Naive thymus-derived CD4-positive, alpha-beta T cell (primary cell): ENCODE measurements at regions not wholly inside any gene's neighbourhood (a gene's known extent, or its start where the extent isn't known, plus 50 kb on each side); places are given as distances from the start of the nearest gene placed in this dataset.
A peak's percentile ranks its signal among the peaks of the same experiment; 100 is the strongest.
"Not testable (repeated sequence)": the region's sequence is repeated elsewhere in the genome, so short reads cannot be mapped to it uniquely, and the experiment has no call there.

ENCODE experiments used
- ATAC-seq: fragments of 150-1000 bp; cut with Tn5 transposase; 2 replicates; pipeline ENCODE4 v1.10.0; 2021; ENCODE audit warnings: mild to moderate bottlenecking, moderate library complexity
- CTCF ChIA-PET: fragments of 350-600 bp; sonication (Branson Sonifier 250); formaldehyde crosslinking; loops from one replicate; lab custom pipeline; 2021; ENCODE audit warnings: antibody characterized with exemption; lab: Charles Lee
- POLR2A ChIA-PET: fragments of 350-600 bp; sonication (Branson Sonifier 250); formaldehyde crosslinking; loops from one replicate; lab custom pipeline; 2021; ENCODE audit warnings: antibody characterized with exemption, inconsistent platforms; lab: Charles Lee
- DNase-seq, 9 donors: peaks; one replicate each; pipeline versions ENCODE4 v3.0.0 to v3.0.0-alpha.2; 2020 to 2022; ENCODE audit warnings: mixed read lengths in 1 of 9
- H3K27ac ChIP-seq: one replicate; pipeline ENCODE4 v1.7.0; 2013; ENCODE audit warnings: mild to moderate bottlenecking, low read depth, low read length, moderate library complexity
- H3K27me3 ChIP-seq, 2 donors: one replicate each; pipeline ENCODE4 v1.7.0; 2013; ENCODE audit warnings: low read length in 2 of 2, mild to moderate bottlenecking in 2 of 2, moderate library complexity in 2 of 2; ENCODE audit not compliant: control insufficient read depth in 2 of 2, insufficient read depth in 2 of 2
- H3K36me3 ChIP-seq, 3 experiments: 1 replicate in 2 of 3; 2 replicates in 1 of 3; pipeline ENCODE4 v1.7.0; 2013; ENCODE audit warnings: low read length in 3 of 3, mild to moderate bottlenecking in 3 of 3, moderate library complexity in 1 of 3; ENCODE audit not compliant: insufficient read depth in 3 of 3, control insufficient read depth in 2 of 3
- H3K4me1 ChIP-seq, 2 donors: one replicate each; pipeline ENCODE4 v1.7.0; 2013; ENCODE audit warnings: low read length in 2 of 2, mild to moderate bottlenecking in 2 of 2, moderate library complexity in 1 of 2; ENCODE audit not compliant: control insufficient read depth in 2 of 2, insufficient read depth in 2 of 2
- H3K4me3 ChIP-seq: 2 replicates; pipeline ENCODE4 v1.7.0; 2013; ENCODE audit warnings: mild to moderate bottlenecking, low read length
- H3K9me3 ChIP-seq, 3 experiments: 1 replicate in 2 of 3; 2 replicates in 1 of 3; pipeline ENCODE4 v1.7.0; 2013; ENCODE audit warnings: low read length in 3 of 3; ENCODE audit not compliant: control insufficient read depth in 2 of 3
- H3K27ac Mint-ChIP-seq, 9 donors: one replicate each; pipeline ENCODE4 v1.8.0; 2020 to 2022; ENCODE audit warnings: mixed read lengths in 9 of 9, mild to moderate bottlenecking in 8 of 9, moderate library complexity in 5 of 9, inconsistent platforms in 2 of 9
- H3K27me3 Mint-ChIP-seq, 5 donors: one replicate each; pipeline ENCODE4 v1.8.0; 2021 to 2022; ENCODE audit warnings: mixed read lengths in 5 of 5, mild to moderate bottlenecking in 1 of 5
- H3K36me3 Mint-ChIP-seq, 5 donors: one replicate each; pipeline ENCODE4 v1.8.0; 2020 to 2022; ENCODE audit warnings: mixed read lengths in 5 of 5, mild to moderate bottlenecking in 3 of 5, inconsistent platforms in 1 of 5
- H3K4me1 Mint-ChIP-seq, 7 donors: one replicate each; pipeline ENCODE4 v1.8.0; 2020 to 2022; ENCODE audit warnings: mixed read lengths in 7 of 7, mild to moderate bottlenecking in 3 of 7, inconsistent platforms in 1 of 7
- H3K4me3 Mint-ChIP-seq, 10 donors: one replicate each; pipeline ENCODE4 v1.8.0; 2020 to 2022; ENCODE audit warnings: mild to moderate bottlenecking in 10 of 10, mixed read lengths in 10 of 10, moderate library complexity in 6 of 10, inconsistent platforms in 2 of 10
- H3K9me3 Mint-ChIP-seq, 11 donors: one replicate each; pipeline ENCODE4 v1.8.0; 2020 to 2022; ENCODE audit warnings: mixed read lengths in 11 of 11, mild to moderate bottlenecking in 4 of 11, inconsistent platforms in 1 of 11, moderate library complexity in 1 of 11
- intact Hi-C, 2 donors: fragments of 100-400 bp; cut with micrococcal nuclease; formaldehyde crosslinking; loops; one replicate each; pipeline ENCODE4 v1.15.1; 2023

DNA sequence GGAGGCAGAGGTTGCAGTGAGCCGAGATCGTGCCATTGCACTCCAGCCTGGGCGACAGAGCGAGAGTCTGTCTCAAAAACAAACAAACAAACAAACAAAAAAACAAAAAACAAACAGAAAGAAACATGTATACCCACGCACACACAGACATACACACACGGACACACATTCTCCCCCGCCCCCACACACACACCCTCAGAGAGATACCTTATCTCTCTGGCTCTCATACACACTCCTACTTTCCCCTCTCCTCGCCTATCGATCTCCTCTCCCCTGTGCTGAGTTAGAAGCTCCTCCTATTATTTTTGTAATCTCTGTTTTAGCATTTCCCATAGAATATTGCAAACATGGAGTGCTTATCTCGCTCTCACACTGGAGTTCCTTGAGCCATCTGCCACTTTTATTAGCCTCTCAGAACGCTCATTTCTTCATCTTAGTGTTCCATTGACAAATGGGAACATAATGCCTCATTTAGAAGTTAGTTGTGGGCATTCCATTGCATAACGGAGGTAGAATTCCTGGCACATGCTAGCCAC lies 144.2 kb upstream of the CITED2 start:
- peaks cover 0 to 2% (median 0%) of the 10 kb centered on the region in 5 donors for H3K36me3 Mint-ChIP-seq
- H3K27me3 Mint-ChIP-seq, result peaks cover 0 to 16% (median 2%) of the 10 kb centered on the region in 5 donors
- CTCF ChIA-PET, result no interaction called here
- no peak overlapping the region for H3K27ac Mint-ChIP-seq
- ATAC-seq (no peak), DNase-seq (no peak)
- no peak overlapping the region for H3K4me3 ChIP-seq
- peaks cover 0 to 3% (median 0%) of the 10 kb centered on the region in 11 donors for H3K9me3 Mint-ChIP-seq
- POLR2A ChIA-PET, result interaction anchor here (0.5 kb wide), 1 partner anchor 1399 kb away, joined by 3 read pairs; no protein-coding TSS in a partner anchor
- no peaks in the 10 kb centered on the region for H3K36me3 ChIP-seq
- H3K4me1 ChIP-seq, result no peaks in the 10 kb centered on the region
- H3K4me1 Mint-ChIP-seq, result no peaks in the 10 kb centered on the region
- no peaks in the 10 kb centered on the region for H3K9me3 ChIP-seq
- no peak overlapping the region for H3K27ac ChIP-seq
- H3K27me3 ChIP-seq, result no peaks in the 10 kb centered on the region
- intact Hi-C loops, result no loop called here
- H3K4me3 Mint-ChIP-seq, result no peak overlapping the region

DNA sequence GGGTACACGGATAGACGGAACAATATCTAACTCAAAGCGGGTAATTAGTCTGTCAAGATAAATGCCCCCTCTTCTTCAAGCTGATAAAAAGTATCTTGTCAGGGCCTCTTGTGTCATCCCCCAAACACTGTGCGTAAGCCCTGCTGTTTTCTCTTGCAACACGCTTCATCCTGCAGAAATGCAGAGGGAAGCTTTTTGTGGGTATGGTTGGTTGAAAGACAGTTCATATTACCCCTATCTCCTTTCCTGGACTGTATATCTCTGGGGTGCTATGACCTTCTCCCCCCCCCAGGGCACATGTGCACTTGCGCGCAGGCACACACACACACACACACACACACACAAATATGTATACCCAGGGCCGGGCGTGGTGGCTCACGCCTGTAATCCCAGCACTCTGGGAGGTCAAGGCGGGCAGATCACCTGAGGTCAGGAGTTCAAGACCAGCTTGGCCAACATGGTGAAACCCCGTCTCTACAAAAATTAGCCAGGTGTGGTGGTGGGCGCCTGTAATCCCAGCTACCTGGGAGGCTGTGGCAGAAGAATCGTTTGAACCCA lies 143.6 kb upstream of the CITED2 start:
- H3K36me3 ChIP-seq, H3K4me3 ChIP-seq, DNase-seq, H3K4me1 ChIP-seq, H3K27ac ChIP-seq, H3K27me3 ChIP-seq, POLR2A ChIA-PET, H3K36me3 Mint-ChIP-seq, H3K9me3 ChIP-seq, H3K9me3 Mint-ChIP-seq, H3K27ac Mint-ChIP-seq, H3K4me3 Mint-ChIP-seq, CTCF ChIA-PET, intact Hi-C loops, H3K4me1 Mint-ChIP-seq: not testable (repeated sequence)
- ATAC-seq, result peak; percentile 78
- peaks cover 0 to 16% (median 2%) of the 10 kb centered on the region in 5 donors for H3K27me3 Mint-ChIP-seq

DNA sequence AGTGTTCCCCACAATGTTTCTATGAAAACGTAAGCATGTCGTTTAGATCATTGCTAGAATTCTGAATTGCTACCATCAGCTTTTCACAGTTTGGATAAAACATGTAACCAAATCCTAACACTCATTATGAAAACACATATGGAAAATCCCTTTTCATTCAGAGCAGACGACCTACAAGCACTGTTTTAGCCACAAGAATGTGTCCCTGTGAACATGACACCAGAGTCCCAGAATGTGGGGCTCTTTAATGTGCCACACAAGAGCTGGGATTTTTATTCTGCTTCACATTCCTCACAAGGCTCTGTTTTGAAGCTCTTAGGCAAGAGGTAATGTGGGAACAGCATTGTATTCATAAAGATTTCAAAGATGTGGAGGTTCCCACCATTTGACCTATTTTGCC lies 141.1 kb upstream of the CITED2 start:
- no peaks in the 10 kb centered on the region for H3K36me3 Mint-ChIP-seq
- H3K27me3 Mint-ChIP-seq, result peaks cover 0 to 13% (median 2%) of the 10 kb centered on the region in 5 donors
- ChIA-PET POLR2A (no interaction called here), CTCF (no interaction called here)
- peaks cover 0 to 2% (median 0%) of the 10 kb centered on the region in 11 donors for H3K9me3 Mint-ChIP-seq
- H3K27ac Mint-ChIP-seq, result no peak overlapping the region
- intact Hi-C loops, result no loop called here
- Histone ChIP-seq H3K4me3 (no peak overlapping the region), H3K27ac (no peak overlapping the region), H3K27me3 (no peaks in the 10 kb centered on the region), H3K4me1 (no peaks in the 10 kb centered on the region), H3K36me3 (no peaks in the 10 kb centered on the region), H3K9me3 (no peaks in the 10 kb centered on the region)
- DNase-seq, result no peak
- H3K4me3 Mint-ChIP-seq, result no peak overlapping the region
- ATAC-seq, result no peak
- no peaks in the 10 kb centered on the region for H3K4me1 Mint-ChIP-seq

DNA sequence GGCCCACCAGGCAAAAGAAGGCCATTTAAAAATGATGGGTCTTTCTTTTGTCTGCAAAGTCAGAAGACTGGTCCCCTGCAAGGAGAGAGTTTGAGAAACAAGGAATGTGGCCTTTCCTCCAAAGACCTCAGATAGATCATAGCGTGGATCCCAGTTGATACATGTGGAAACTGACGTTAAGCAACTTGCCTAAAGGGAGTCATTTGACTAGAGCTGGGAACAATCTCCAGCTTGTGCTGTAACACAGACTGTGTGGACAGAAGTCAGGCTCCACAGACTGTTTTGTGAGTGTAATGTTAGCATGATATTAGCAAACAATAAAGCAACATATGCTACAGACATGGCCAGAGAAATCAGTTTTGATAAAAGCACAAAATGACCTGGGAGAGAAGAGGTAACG lies 140.4 kb upstream of the CITED2 start:
- peaks cover 0 to 7% (median 2%) of the 10 kb centered on the region in 5 donors for H3K27me3 Mint-ChIP-seq
- Histone ChIP-seq H3K4me1 (no peaks in the 10 kb centered on the region), H3K27me3 (no peaks in the 10 kb centered on the region), H3K9me3 (no peaks in the 10 kb centered on the region), H3K4me3 (no peak overlapping the region), H3K27ac (no peak overlapping the region), H3K36me3 (no peaks in the 10 kb centered on the region)
- H3K9me3 Mint-ChIP-seq, result peaks cover 0 to 2% (median 0%) of the 10 kb centered on the region in 11 donors
- ATAC-seq (no peak), DNase-seq (no peak)
- no peaks in the 10 kb centered on the region for H3K4me1 Mint-ChIP-seq
- H3K36me3 Mint-ChIP-seq, result no peaks in the 10 kb centered on the region
- intact Hi-C loops, result no loop called here
- H3K27ac Mint-ChIP-seq, result no peak overlapping the region
- H3K4me3 Mint-ChIP-seq, result no peak overlapping the region
- CTCF ChIA-PET, result no interaction called here
- POLR2A ChIA-PET, result no interaction called here

GRCh38 chr6:139510040-139510790 lies 135.8 kb upstream of the CITED2 start:
- CTCF ChIA-PET, result no interaction called here

GRCh38 chr6:139509167-139509566 lies 134.7 kb upstream of the CITED2 start:
- no peak overlapping the region for H3K27ac ChIP-seq
- H3K4me3 ChIP-seq, result no peak overlapping the region
- ChIA-PET CTCF (no interaction called here), POLR2A (no interaction called here)
- no peaks in the 10 kb centered on the region for H3K36me3 ChIP-seq
- H3K9me3 ChIP-seq, result no peaks in the 10 kb centered on the region
- no peaks in the 10 kb centered on the region for H3K4me1 ChIP-seq
- no peaks in the 10 kb centered on the region for H3K4me1 Mint-ChIP-seq
- ATAC-seq, result no peak
- DNase-seq, result no peak
- H3K27me3 ChIP-seq, result no peaks in the 10 kb centered on the region
- intact Hi-C loops, result no loop called here
- no peaks in the 10 kb centered on the region for H3K9me3 Mint-ChIP-seq
- no peak overlapping the region for H3K4me3 Mint-ChIP-seq
- H3K27ac Mint-ChIP-seq, result no peak overlapping the region
- H3K36me3 Mint-ChIP-seq, result no peaks in the 10 kb centered on the region
- peaks cover 0 to 5% (median 0%) of the 10 kb centered on the region in 5 donors for H3K27me3 Mint-ChIP-seq

More at GRCh38 chr6:139510040-139510790, 135.8 kb upstream of the CITED2 start:
- DNase-seq (no peak), ATAC-seq (no peak)
- Mint-ChIP-seq H3K4me3 (no peak overlapping the region), H3K9me3 (peaks cover 0 to 2% (median 0%) of the 10 kb centered on the region in 11 donors), H3K36me3 (no peaks in the 10 kb centered on the region), H3K4me1 (no peaks in the 10 kb centered on the region), H3K27me3 (peaks cover 0 to 5% (median 0%) of the 10 kb centered on the region in 5 donors), H3K27ac (no peak overlapping the region)
- POLR2A ChIA-PET, result no interaction called here
- no peaks in the 10 kb centered on the region for H3K36me3 ChIP-seq
- H3K4me3 ChIP-seq, result no peak overlapping the region
- no peaks in the 10 kb centered on the region for H3K4me1 ChIP-seq
- intact Hi-C loops, result no loop called here
- H3K27me3 ChIP-seq, result no peaks in the 10 kb centered on the region
- H3K9me3 ChIP-seq, result no peaks in the 10 kb centered on the region
- H3K27ac ChIP-seq, result no peak overlapping the region
